ENCODE measurements at regions not wholly inside any gene's neighbourhood (a gene's known extent, or its start where the extent isn't known, plus 50 kb on each side); places are given as distances from the start of the nearest gene placed in this dataset.
"Not testable (repeated sequence)": the region's sequence is repeated elsewhere in the genome, so short reads cannot be mapped to it uniquely, and the experiment has no call there.

- DNase-seq (ENCODE audit: low read depth in 2 of 2), result no peak
These were observed 99.2 kb upstream of the KCNK2 start for GRCh38 chr1:214983126-214983869.

- no peak for DNase-seq (ENCODE audit: low read depth in 2 of 2)
These were observed 93.2 kb upstream of the KCNK2 start for GRCh38 chr1:214989341-214989740.

- DNase-seq (ENCODE audit: low read depth in 2 of 2), result no peak
These were observed 91.9 kb upstream of the KCNK2 start for GRCh38 chr1:214990619-214991018.

GRCh38 chr1:214991691-214992315 is 90.7 kb upstream of the KCNK2 start:
- no peak for DNase-seq (ENCODE audit: low read depth in 2 of 2)

- DNase-seq (ENCODE audit: low read depth in 2 of 2), result no peak
These were observed 89.1 kb upstream of the KCNK2 start for GRCh38 chr1:214993419-214993818.

GRCh38 chr1:214997685-214998084 is 84.9 kb upstream of the KCNK2 start:
- no peak for DNase-seq (ENCODE audit: low read depth in 2 of 2)

GRCh38 chr1:215001419-215002021 is 81.0 kb upstream of the KCNK2 start:
- DNase-seq (ENCODE audit: low read depth in 2 of 2), result no peak

- DNase-seq (ENCODE audit: low read depth in 2 of 2), result no peak
These were observed 80.1 kb upstream of the KCNK2 start for GRCh38 chr1:215002471-215002870.

GRCh38 chr1:215003686-215004085 is 78.9 kb upstream of the KCNK2 start:
- no peak for DNase-seq (ENCODE audit: low read depth in 2 of 2)

- no peak for DNase-seq (ENCODE audit: low read depth in 2 of 2)
These were observed 78.3 kb upstream of the KCNK2 start for GRCh38 chr1:215004121-215004827.

GRCh38 chr1:215005078-215005477 is 77.5 kb upstream of the KCNK2 start:
- DNase-seq (ENCODE audit: low read depth in 2 of 2), result no peak

- no peak for DNase-seq (ENCODE audit: low read depth in 2 of 2)
These were observed 76.7 kb upstream of the KCNK2 start for GRCh38 chr1:215005656-215006345.

- no peak for DNase-seq (ENCODE audit: low read depth in 2 of 2)
These were observed 74.7 kb upstream of the KCNK2 start for GRCh38 chr1:215007880-215008279.

GRCh38 chr1:215018555-215018954 is 64.0 kb upstream of the KCNK2 start:
- no peak for DNase-seq (ENCODE audit: low read depth in 2 of 2)

- DNase-seq (ENCODE audit: low read depth in 2 of 2), result no peak
These were observed 60.3 kb upstream of the KCNK2 start for GRCh38 chr1:215022204-215022603.

- DNase-seq (ENCODE audit: low read depth in 2 of 2), result no peak
These were observed 59.8 kb upstream of the KCNK2 start for GRCh38 chr1:215022741-215023141.

- DNase-seq (ENCODE audit: low read depth in 2 of 2), result no peak
These were observed 59.2 kb upstream of the KCNK2 start for GRCh38 chr1:215023155-215023832.

- DNase-seq (ENCODE audit: low read depth in 2 of 2), result no peak
These were observed 53.6 kb upstream of the KCNK2 start for GRCh38 chr1:215028954-215029353.

- DNase-seq (ENCODE audit: low read depth in 2 of 2), result not testable (repeated sequence)
These were observed 52.0 kb upstream of the KCNK2 start for GRCh38 chr1:215030581-215030980.

GRCh38 chr1:215031392-215031791 is 51.1 kb upstream of the KCNK2 start:
- no peak for DNase-seq (ENCODE audit: low read depth in 2 of 2)

All from stimulated activated CD4-positive, alpha-beta T cell treated with anti-CD3 and anti-CD28 coated beads, Interleukin-1b, Interleukin-23, amount 100 ng/mL, for 1 hour (primary cell).